GM19455 (cell line): ENCODE measurements at regions not wholly inside any gene's neighbourhood (a gene's known extent, or its start where the extent isn't known, plus 50 kb on each side); places are given as distances from the start of the nearest gene placed in this dataset.

Experiments
- ATAC-seq: cut with Tn5 transposase; IDR thresholded peaks from one replicate; pipeline ENCODE4 v1.9.1; 2021; ENCODE audit not compliant: unreplicated experiment

- no peak for ATAC-seq
Measured at GRCh38 chr18:24669502-24669901, 209.1 kb downstream of the HRH4 start.

GRCh38 chr18:24672165-24672941, 211.9 kb downstream of the HRH4 start:
- no peak for ATAC-seq

DNA sequence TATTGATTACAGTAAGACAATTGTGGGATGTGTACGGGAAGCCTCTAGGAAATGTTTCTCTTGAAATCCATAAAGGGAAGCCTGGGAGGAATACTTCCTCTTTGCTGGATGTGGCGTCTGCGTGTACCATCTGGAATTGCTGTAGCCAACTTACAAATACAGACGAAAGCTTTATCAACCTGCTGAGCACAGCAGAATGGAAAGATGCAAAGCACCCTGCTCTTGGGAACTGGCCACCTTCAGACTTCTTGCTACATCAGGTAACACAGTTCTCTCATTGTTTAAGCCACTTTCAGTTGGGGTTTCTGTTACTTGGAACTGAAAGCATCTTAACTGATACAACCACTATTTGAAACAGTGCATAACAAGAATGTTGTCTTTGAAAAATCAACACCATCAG, 213.8 kb downstream of the HRH4 start:
- ATAC-seq, result no peak

DNA sequence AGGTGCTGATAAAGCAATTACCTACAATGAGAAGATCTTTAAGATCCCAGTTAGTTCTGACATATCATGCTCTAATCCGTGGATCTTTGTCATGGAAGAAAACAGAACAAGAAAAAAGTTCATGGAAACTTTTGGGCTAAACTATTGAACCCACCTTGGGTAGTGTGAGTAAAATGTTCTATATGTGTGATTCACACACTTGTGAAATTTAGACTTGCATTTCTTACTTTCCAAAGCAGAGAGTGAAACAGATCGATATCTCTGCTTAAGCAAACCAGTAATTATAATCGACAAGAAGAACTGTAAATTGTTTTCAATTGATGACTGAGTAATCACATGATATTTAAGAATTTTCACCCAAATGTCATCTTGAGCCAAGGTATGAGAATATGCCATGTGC, 214.2 kb downstream of the HRH4 start:
- ATAC-seq, result no peak

GRCh38 chr18:24677011-24677410, 216.6 kb downstream of the HRH4 start:
- ATAC-seq, result no peak

DNA sequence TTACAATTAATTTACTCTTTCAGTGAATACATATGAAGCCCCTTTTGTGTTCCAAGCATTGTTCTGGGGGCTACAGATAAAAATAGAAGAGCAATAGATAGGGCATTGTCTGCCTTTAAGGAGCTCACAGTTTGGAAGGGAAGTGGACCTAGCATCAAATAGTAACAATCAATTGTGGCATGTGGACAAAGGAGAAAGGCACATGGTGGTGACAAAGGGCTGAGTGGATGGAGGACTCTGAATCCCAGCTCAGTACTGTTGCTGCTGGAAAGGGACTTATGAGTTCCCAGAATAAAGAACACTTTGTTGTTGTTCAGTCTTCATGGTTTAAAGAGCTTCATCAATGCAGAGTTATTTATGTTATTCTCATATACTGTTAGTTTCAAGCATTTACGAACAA, 217.7 kb downstream of the HRH4 start:
- no peak for ATAC-seq

GRCh38 chr18:24678626-24679025, 218.2 kb downstream of the HRH4 start:
- no peak for ATAC-seq

- no peak for ATAC-seq
Measured at GRCh38 chr18:24679062-24679461, 218.6 kb downstream of the HRH4 start.

GRCh38 chr18:24683925-24684324, 223.5 kb downstream of the HRH4 start:
- no peak for ATAC-seq

- ATAC-seq, result no peak
Measured at GRCh38 chr18:24685254-24685959, 225.0 kb downstream of the HRH4 start.

DNA sequence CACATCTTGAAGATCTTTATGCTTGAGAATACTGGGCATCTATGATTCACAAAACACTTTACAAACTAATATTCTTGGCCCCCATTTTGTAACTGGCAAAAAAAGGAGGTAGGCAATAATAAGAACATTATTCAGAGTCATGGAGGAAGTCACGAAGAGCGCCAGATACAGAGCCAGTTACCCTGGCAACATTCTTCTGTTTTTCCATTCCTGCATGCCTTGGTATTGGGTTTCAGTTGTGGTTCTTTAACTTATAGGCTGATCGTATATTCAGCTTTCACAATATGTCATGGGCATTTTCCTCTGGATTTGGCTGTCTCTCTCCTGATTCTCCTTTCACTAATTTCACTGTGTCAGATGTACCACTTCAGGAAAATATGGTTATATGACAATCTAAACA, 234.7 kb downstream of the HRH4 start:
- no peak for ATAC-seq

GRCh38 chr18:24702001-24702515, 241.6 kb downstream of the HRH4 start:
- ATAC-seq, result no peak

DNA sequence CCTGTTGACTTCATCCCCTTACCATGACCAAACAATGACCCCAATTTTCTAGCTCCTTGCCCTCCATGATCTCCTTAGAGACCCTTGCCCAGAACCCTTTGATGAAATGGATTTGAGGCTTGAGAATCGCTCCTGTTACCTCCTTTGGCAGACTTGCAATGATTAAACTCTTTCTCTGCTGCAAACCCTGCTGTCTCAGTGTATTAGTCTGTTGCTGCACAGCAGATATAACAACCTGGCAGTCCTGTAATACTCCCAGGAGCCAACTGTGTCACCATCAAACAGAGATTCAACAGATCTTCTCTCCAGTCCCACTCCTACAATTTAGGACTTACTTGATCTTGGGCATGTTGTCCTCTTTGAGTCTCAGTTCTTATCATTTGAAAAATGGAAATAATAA, 242.9 kb downstream of the HRH4 start:
- ATAC-seq, result no peak

GRCh38 chr18:24704946-24705630, 244.7 kb downstream of the HRH4 start:
- no peak for ATAC-seq

- ATAC-seq, result no peak
Measured at GRCh38 chr18:24710474-24710873, 250.0 kb downstream of the HRH4 start.

DNA sequence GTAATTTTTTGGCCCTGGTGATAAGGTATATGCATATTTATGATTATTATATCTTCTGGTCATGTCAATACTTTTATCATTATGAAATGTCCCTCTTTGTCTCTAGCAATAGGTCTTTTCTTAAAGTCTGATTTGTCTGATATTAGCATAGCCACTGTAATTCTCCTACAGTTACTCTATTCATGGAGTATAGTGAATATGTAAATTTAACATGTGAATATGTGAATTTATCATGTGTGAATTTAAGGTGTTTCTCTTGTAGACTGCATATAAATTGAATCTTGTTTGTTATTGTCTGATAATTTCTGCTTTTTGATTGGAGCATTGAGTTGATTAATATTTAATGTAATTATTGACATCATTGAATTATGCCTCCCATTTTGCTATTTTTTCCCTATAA, 259.4 kb downstream of the HRH4 start:
- ATAC-seq, result no peak

DNA sequence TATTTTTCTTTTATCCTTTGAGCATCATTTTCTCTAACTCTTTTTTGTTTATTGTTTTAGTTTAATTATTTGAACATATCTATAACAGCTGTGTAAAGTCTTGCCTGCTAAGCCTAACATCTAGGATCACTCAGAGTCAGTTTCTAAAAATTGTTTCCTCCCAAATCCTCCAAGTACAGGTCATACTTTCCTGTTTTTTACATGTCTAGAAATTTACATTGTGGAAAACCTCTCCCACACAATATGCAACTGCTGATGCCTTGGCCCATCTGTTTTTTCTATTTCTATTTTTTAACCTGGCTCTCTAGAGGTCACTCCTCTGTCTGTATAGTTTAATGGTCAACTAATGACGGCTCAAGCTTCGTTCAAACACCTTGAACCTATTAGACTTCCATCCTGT, 261.0 kb downstream of the HRH4 start:
- ATAC-seq, result no peak

DNA sequence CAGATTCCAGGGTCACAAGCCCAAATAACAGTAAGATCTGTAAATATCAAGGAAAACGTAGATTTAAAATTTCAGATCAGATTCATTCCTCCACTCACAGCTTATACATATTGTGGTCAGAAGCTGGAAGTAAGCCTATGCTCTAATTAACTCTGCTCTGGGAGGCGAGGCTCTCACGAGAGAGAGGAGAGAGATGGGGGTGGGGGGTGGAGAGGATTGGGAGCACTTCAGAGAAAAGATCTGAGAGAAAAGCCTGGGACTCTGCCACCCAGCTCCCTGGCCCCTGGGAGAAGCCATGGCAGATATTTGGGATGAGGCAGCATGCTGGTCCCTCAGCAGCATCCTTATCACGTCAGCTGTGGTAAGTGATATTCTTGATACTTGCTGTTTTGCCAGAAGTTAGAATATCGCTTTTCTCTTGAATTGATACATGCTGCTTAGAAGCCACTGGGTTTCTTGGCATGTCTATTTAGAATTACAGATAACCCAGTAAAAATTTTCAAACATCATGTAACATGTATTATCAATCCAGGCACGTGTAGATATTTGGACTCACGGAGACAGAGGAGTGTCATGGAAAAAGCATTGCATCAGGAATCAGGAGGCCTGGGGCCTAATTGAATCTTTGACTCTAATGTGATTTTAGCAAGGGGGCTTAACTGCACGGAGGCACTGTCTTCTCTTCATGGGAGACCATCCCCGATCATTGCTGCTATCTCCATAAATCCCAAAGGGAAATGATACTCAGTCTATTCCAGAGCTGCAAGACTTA, 265.4 kb downstream of the HRH4 start:
- ATAC-seq, result no peak

DNA sequence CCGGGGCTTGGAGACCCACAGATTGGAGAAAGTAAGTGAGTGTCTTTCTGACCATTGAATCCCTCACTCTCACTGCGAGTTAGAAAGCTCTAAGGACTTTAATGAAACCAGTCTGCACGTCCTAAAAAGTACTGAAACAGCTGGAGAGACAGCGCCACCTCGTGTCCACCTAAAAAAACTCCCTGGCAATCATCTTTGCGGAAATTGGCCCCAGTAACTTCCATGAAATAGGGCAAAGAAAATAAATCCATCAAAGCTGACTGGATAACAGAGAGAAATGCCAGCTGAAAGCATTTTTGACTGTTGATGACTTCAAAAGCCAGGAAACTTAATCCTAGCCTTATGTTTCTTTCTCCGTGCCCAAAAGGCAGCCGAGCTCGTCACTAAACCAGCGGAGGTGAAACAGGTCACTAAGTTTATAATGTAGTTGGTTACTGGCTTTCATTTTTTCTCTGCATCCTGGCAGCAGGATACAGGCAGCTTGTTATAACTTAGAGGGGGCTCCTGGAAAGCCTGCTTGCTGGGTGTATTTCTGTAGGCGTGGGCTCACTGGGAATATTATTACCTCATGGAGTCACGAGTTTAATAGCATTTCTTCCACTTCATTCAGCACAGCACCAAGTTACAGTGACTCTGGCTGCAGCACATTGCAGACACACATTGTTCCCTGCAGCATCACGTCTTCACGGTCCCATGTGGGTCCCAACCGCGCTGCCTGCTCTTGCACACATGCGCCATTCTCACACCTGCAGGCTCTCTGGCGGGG, 266.5 kb downstream of the HRH4 start:
- no peak for ATAC-seq

DNA sequence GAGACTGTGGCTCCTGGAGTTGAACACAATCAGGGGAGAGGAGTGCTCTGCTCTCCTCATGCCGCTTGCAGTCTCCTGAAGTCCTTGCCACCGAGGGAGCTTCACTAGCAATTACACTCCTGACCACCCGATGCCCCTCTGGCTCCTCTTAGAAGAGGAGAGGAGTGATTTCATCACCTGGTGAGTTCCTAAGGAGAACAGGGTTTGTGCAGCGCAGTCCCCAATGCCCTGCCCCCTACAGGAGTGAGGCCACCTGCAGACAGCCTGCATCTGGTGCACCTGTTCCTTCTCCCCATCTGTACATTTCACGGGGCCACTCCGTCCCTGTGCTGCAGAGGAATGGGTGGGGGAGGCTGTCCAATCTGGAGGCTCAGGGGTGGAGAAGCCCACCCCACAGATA, 267.2 kb downstream of the HRH4 start:
- no peak for ATAC-seq
